ENCODE measurements at regions not wholly inside any gene's neighbourhood (a gene's known extent, or its start where the extent isn't known, plus 50 kb on each side); places are given as distances from the start of the nearest gene placed in this dataset.

- H3K27ac Mint-ChIP-seq: no peak overlapping the region
- no peaks in the 10 kb centered on the region for H3K36me3 Mint-ChIP-seq
- peaks cover 4 to 10% (median 7%) of the 10 kb centered on the region in 3 donors for H3K9me3 Mint-ChIP-seq
- DNase-seq (no peak), ATAC-seq (replicated peaks in 1 of 4) (no peak)
- CTCF ChIA-PET: no interaction called here
- H3K9me3 ChIP-seq: no peaks in the 10 kb centered on the region
- H3K27ac ChIP-seq (ENCODE audit: low read length): no peak overlapping the region
- no peaks in the 10 kb centered on the region for H3K36me3 ChIP-seq (ENCODE audit: control insufficient read depth in 2 of 2, extremely low read depth in 1 of 2, insufficient read depth in 1 of 2, low read length in 1 of 2)
- H3K4me3 ChIP-seq (ENCODE audit: control insufficient read depth in 1 of 2, extremely low read depth in 1 of 2, low read length in 1 of 2): no peak overlapping the region
- no peaks in the 10 kb centered on the region for H3K4me1 Mint-ChIP-seq
- H3K4me3 Mint-ChIP-seq: no peak overlapping the region
- POLR2A ChIA-PET: no interaction called here
- H3K27me3 Mint-ChIP-seq: peaks cover 0 to 5% of the 10 kb centered on the region in 2 donors
- no peaks in the 10 kb centered on the region for H3K4me1 ChIP-seq (ENCODE audit: control insufficient read depth in 1 of 2, extremely low read depth in 1 of 2, insufficient read depth in 2 of 2, low read length in 2 of 2)
- H3K27me3 ChIP-seq (replicated peaks in 1 of 2; ENCODE audit: control insufficient read depth in 2 of 2, extremely low read depth in 1 of 2, insufficient read depth in 2 of 2, low read length in 1 of 2): no peaks in the 10 kb centered on the region
These were observed 1443.5 kb downstream of the FAM133A start for GRCh38 chrX:95117556-95117955.

DNA sequence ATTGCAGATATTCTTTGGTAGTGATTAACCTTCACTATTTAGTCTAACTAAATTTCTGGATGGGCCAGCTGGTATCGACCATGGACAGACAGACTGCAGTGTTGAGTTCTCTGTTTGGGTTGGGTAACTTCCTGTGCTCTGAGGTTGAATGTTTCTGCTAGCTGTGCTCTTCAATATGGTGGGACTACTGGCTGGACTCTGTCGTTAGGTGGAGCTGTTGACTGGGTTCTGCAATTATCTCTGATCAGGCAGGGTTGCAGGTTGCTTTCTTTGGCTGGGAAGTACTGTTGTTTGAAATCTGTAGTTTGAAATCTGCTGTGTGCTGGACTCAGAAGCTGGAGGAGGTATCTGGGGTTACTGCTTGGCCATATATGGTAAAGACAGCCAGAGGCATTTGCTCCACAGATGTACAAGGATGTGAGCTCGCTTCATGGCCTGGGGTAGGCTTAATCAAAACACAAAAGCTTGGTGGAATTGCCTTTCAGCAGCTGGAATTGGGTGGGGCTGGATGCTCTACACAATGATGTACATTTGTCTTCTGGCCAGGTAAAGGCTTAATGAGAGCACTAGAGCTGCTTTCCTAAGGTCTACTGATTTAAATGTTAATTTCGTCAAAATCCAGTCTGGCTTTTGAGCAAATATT is 1472.0 kb downstream of the FAM133A start:
- Mint-ChIP-seq H3K36me3 (no peaks in the 10 kb centered on the region), H3K4me1 (no peaks in the 10 kb centered on the region), H3K27me3 (peaks cover 0 to 5% of the 10 kb centered on the region in 2 donors), H3K4me3 (no peak overlapping the region), H3K9me3 (peaks cover 0 to 12% (median 2%) of the 10 kb centered on the region in 3 donors), H3K27ac (no peak overlapping the region)
- ChIA-PET CTCF (no interaction called here), POLR2A (no interaction called here)
- WGBS (ENCODE audit: insufficient coverage): 60% methylated on average over 1 of the region's 4 CpGs
- DNase-seq (no peak), ATAC-seq (replicated peaks in 1 of 4) (no peak)
- Histone ChIP-seq H3K4me3 (ENCODE audit: control insufficient read depth in 1 of 2, extremely low read depth in 1 of 2, low read length in 1 of 2) (no peak overlapping the region), H3K36me3 (ENCODE audit: control insufficient read depth in 2 of 2, extremely low read depth in 1 of 2, insufficient read depth in 1 of 2, low read length in 1 of 2) (no peaks in the 10 kb centered on the region), H3K27me3 (replicated peaks in 1 of 2; ENCODE audit: control insufficient read depth in 2 of 2, extremely low read depth in 1 of 2, insufficient read depth in 2 of 2, low read length in 1 of 2) (no peaks in the 10 kb centered on the region), H3K27ac (ENCODE audit: low read length) (no peak overlapping the region), H3K9me3 (no peaks in the 10 kb centered on the region), H3K4me1 (ENCODE audit: control insufficient read depth in 1 of 2, extremely low read depth in 1 of 2, insufficient read depth in 2 of 2, low read length in 2 of 2) (no peaks in the 10 kb centered on the region)

- Mint-ChIP-seq H3K27me3 (peaks cover 0 to 15% of the 10 kb centered on the region in 2 donors), H3K4me3 (no peak overlapping the region), H3K36me3 (no peaks in the 10 kb centered on the region), H3K9me3 (peaks cover 0 to 8% (median 0%) of the 10 kb centered on the region in 3 donors), H3K4me1 (no peaks in the 10 kb centered on the region), H3K27ac (no peak overlapping the region)
- ChIA-PET CTCF (no interaction called here), POLR2A (no interaction called here)
- ATAC-seq (replicated peaks in 1 of 4): no peak
- no peaks in the 10 kb centered on the region for H3K9me3 ChIP-seq
- H3K27me3 ChIP-seq (replicated peaks in 1 of 2; ENCODE audit: control insufficient read depth in 2 of 2, extremely low read depth in 1 of 2, insufficient read depth in 2 of 2, low read length in 1 of 2): no peaks in the 10 kb centered on the region
- H3K4me3 ChIP-seq (ENCODE audit: control insufficient read depth in 1 of 2, extremely low read depth in 1 of 2, low read length in 1 of 2): no peak overlapping the region
- no peak for DNase-seq
- WGBS (ENCODE audit: insufficient coverage): 100% methylated on average over 1 of the region's 4 CpGs
- no peaks in the 10 kb centered on the region for H3K36me3 ChIP-seq (ENCODE audit: control insufficient read depth in 2 of 2, extremely low read depth in 1 of 2, insufficient read depth in 1 of 2, low read length in 1 of 2)
- no peaks in the 10 kb centered on the region for H3K4me1 ChIP-seq (ENCODE audit: control insufficient read depth in 1 of 2, extremely low read depth in 1 of 2, insufficient read depth in 2 of 2, low read length in 2 of 2)
- no peak overlapping the region for H3K27ac ChIP-seq (ENCODE audit: low read length)
These were observed 1478.8 kb downstream of the FAM133A start for GRCh38 chrX:95152810-95153209.

GRCh38 chrX:95156566-95156965 is 1482.6 kb downstream of the FAM133A start:
- H3K27me3 Mint-ChIP-seq: peaks cover 0 to 10% of the 10 kb centered on the region in 2 donors

More at GRCh38 chrX:95156566-95156965, 1482.6 kb downstream of the FAM133A start:
- ChIA-PET POLR2A (no interaction called here), CTCF (no interaction called here)
- ATAC-seq (replicated peaks in 1 of 4) (no peak), DNase-seq (no peak)
- no peaks in the 10 kb centered on the region for H3K36me3 ChIP-seq (ENCODE audit: control insufficient read depth in 2 of 2, extremely low read depth in 1 of 2, insufficient read depth in 1 of 2, low read length in 1 of 2)
- no peaks in the 10 kb centered on the region for H3K9me3 ChIP-seq
- H3K4me3 Mint-ChIP-seq: no peak overlapping the region
- no peak overlapping the region for H3K27ac ChIP-seq (ENCODE audit: low read length)
- H3K27ac Mint-ChIP-seq: no peak overlapping the region
- no peaks in the 10 kb centered on the region for H3K4me1 Mint-ChIP-seq
- H3K4me3 ChIP-seq (ENCODE audit: control insufficient read depth in 1 of 2, extremely low read depth in 1 of 2, low read length in 1 of 2): no peak overlapping the region
- peaks cover 0 to 5% (median 2%) of the 10 kb centered on the region in 3 donors for H3K9me3 Mint-ChIP-seq
- no peaks in the 10 kb centered on the region for H3K27me3 ChIP-seq (replicated peaks in 1 of 2; ENCODE audit: control insufficient read depth in 2 of 2, extremely low read depth in 1 of 2, insufficient read depth in 2 of 2, low read length in 1 of 2)
- no peaks in the 10 kb centered on the region for H3K36me3 Mint-ChIP-seq
- no peaks in the 10 kb centered on the region for H3K4me1 ChIP-seq (ENCODE audit: control insufficient read depth in 1 of 2, extremely low read depth in 1 of 2, insufficient read depth in 2 of 2, low read length in 2 of 2)

Measured in T-cell (primary cell).